Transverse colon (tissue), 4 donors: ENCODE measurements at regions not wholly inside any gene's neighbourhood (a gene's known extent, or its start where the extent isn't known, plus 50 kb on each side); places are given as distances from the start of the nearest gene placed in this dataset.

Experiments
- DNase-seq: peaks from one replicate; pipeline ENCODE4 v3.0.0-alpha.2; 2019
- H3K27ac ChIP-seq, 4 donors: fragments of 200-600 bp; sonication (generic); 2 replicates each; pipeline ENCODE4 v1.5.1; 2016 to 2018; ENCODE audit warnings: inconsistent platforms in 4 of 4
- H3K27me3 ChIP-seq: fragments of 200-600 bp; sonication (generic); 2 replicates; pipeline ENCODE4 v1.5.1; 2017; ENCODE audit warnings: inconsistent platforms
- H3K36me3 ChIP-seq, 4 donors: fragments of 200-600 bp; sonication (generic); 2 replicates each; pipeline ENCODE4 v1.5.1; 2017 to 2019; ENCODE audit warnings: inconsistent platforms in 4 of 4
- H3K4me1 ChIP-seq, 4 donors: fragments of 200-600 bp; sonication (generic); 2 replicates each; pipeline ENCODE4 v1.5.1; 2017 to 2020; ENCODE audit warnings: inconsistent platforms in 4 of 4
- H3K4me3 ChIP-seq, 4 donors: fragments of 200-600 bp; sonication (generic); 1 replicate in 1 of 4; 2 replicates in 3 of 4; pipeline versions ENCODE4 v1.5.1 to v1.6.1; 2017 to 2019; ENCODE audit warnings: inconsistent platforms in 4 of 4
- H3K9me3 ChIP-seq, 2 donors: fragments of 200-600 bp; sonication (generic); 2 replicates each; pipeline ENCODE4 v1.5.1; 2017 to 2019; ENCODE audit warnings: inconsistent platforms in 2 of 2
- CTCF ChIP-seq, 5 experiments: fragments of 200-600 bp in 3 of 5; fragments of 450-650 bp in 2 of 5; sonication (generic) in 3 of 5; IDR thresholded peaks; 1 replicate in 2 of 5; 2 replicates in 3 of 5; pipeline ENCODE4 v1.5.1; 2016 to 2017; ENCODE audit warnings: antibody characterized with exemption in 5 of 5, inconsistent platforms in 3 of 5, mild to moderate bottlenecking in 2 of 5, moderate library complexity in 1 of 5
- EP300 ChIP-seq: sonication (generic); formaldehyde crosslinking; IDR thresholded peaks from one replicate; pipeline ENCODE4 v1.6.1; 2017; ENCODE audit warnings: antibody characterized with exemption, low read depth
- POLR2A ChIP-seq: fragments of 450-650 bp; IDR thresholded peaks from one replicate; pipeline ENCODE4 v1.6.1; 2016; ENCODE audit warnings: antibody characterized with exemption, mild to moderate bottlenecking, moderate library complexity
- POLR2AphosphoS5 ChIP-seq, 3 donors: sonication (generic); formaldehyde crosslinking; IDR thresholded peaks; one replicate each; pipeline ENCODE4 v1.6.1; 2016; ENCODE audit warnings: antibody characterized with exemption in 3 of 3
- WGBS, 2 donors: methylation state at CpG; one replicate each; pipeline ENCODE4 v1.1.5; 2018; ENCODE audit warnings: low coverage in 1 of 2; 5-methylcytosine and 5-hydroxymethylcytosine counted together
- in situ Hi-C, 4 donors: fragments of 200-750 bp; cut with MboI; loops; one replicate each; pipeline versions ENCODE4 v1.15.0 to v1.15.1; 2017; ENCODE audit warnings: low sequenced_read_pairs in 3 of 4, low pct_ligation_motif_present in 1 of 4, low pct_unique_long_range_greater_than_20kb in 1 of 4
- intact Hi-C: fragments of 100-400 bp; cut with DNase I; formaldehyde crosslinking; loops from one replicate; pipeline ENCODE4 v1.15.1; 2023; ENCODE audit warnings: low total_unique reads

GRCh38 chr2:107585851-107586250 lies 240.8 kb upstream of the RGPD4 start:
- 81 to 97% methylated on average over 3 of the region's 3 CpGs for WGBS, 2 donors
- Histone ChIP-seq H3K4me3 (no peak overlapping the region), H3K9me3 (no peaks in the 10 kb centered on the region), H3K36me3 (no peaks in the 10 kb centered on the region), H3K27me3 (no peaks in the 10 kb centered on the region), H3K4me1 (no peaks in the 10 kb centered on the region), H3K27ac (no peak overlapping the region)
- no peak for TF ChIP-seq CTCF (IDR thresholded peaks at IDR 0.05)
- no peak for TF ChIP-seq POLR2A
- no peak for TF ChIP-seq EP300
- TF ChIP-seq POLR2AphosphoS5 (IDR thresholded peaks at IDR 0.05) = no peak
- DNase-seq = no peak
- intact Hi-C loops (no loop called here), in situ Hi-C loops (loop anchor here in 1 of 4 donors (25.0 kb wide), 1 partner anchor 949 kb away; no protein-coding TSS in a partner anchor)

- no peaks in the 10 kb centered on the region for H3K4me1 ChIP-seq
- H3K4me3 ChIP-seq = no peak overlapping the region
- H3K27me3 ChIP-seq = no peaks in the 10 kb centered on the region
- in situ Hi-C loops = loop anchor here in 1 of 4 donors (25.0 kb wide), 1 partner anchor 951 kb away; no protein-coding TSS in a partner anchor
- 75 to 91% methylated on average over 4 to 5 of the region's 5 CpGs for WGBS, 2 donors
- H3K36me3 ChIP-seq = no peaks in the 10 kb centered on the region
- TF ChIP-seq POLR2A (no peak), CTCF (IDR thresholded peaks at IDR 0.05) (no peak), EP300 (no peak), POLR2AphosphoS5 (IDR thresholded peaks at IDR 0.05) (no peak)
- H3K27ac ChIP-seq = no peak overlapping the region
- no peak for DNase-seq
- H3K9me3 ChIP-seq = no peaks in the 10 kb centered on the region
- intact Hi-C loops = no loop called here
These were observed 238.5 kb upstream of the RGPD4 start for GRCh38 chr2:107588181-107588580.

GRCh38 chr2:107589079-107589491 lies 237.6 kb upstream of the RGPD4 start:
- no peaks in the 10 kb centered on the region for H3K4me1 ChIP-seq
- H3K9me3 ChIP-seq = no peaks in the 10 kb centered on the region
- TF ChIP-seq CTCF (IDR thresholded peaks at IDR 0.05) (no peak), EP300 (no peak), POLR2A (no peak), POLR2AphosphoS5 (IDR thresholded peaks at IDR 0.05) (no peak)
- WGBS, 2 donors = 46 to 59% methylated on average over 3 of the region's 3 CpGs
- H3K27me3 ChIP-seq = no peaks in the 10 kb centered on the region
- no peaks in the 10 kb centered on the region for H3K36me3 ChIP-seq
- in situ Hi-C loops = loop anchor here in 1 of 4 donors (25.0 kb wide), 1 partner anchor 952 kb away; no protein-coding TSS in a partner anchor
- H3K4me3 ChIP-seq = no peak overlapping the region
- no peak for DNase-seq
- intact Hi-C loops = no loop called here
- H3K27ac ChIP-seq = no peak overlapping the region

GRCh38 chr2:107591561-107592279 lies 235.0 kb upstream of the RGPD4 start:
- no peak overlapping the region for H3K27ac ChIP-seq
- 17 to 46% methylated on average over 1 to 3 of the region's 3 CpGs for WGBS, 2 donors

More at GRCh38 chr2:107591561-107592279, 235.0 kb upstream of the RGPD4 start:
- intact Hi-C loops (no loop called here), in situ Hi-C loops (loop anchor here in 1 of 4 donors (25.0 kb wide), 1 partner anchor 954 kb away; no protein-coding TSS in a partner anchor)
- no peaks in the 10 kb centered on the region for H3K4me1 ChIP-seq
- no peaks in the 10 kb centered on the region for H3K27me3 ChIP-seq
- no peak for TF ChIP-seq EP300
- TF ChIP-seq POLR2A = no peak
- TF ChIP-seq CTCF (IDR thresholded peaks at IDR 0.05) = no peak
- TF ChIP-seq POLR2AphosphoS5 (IDR thresholded peaks at IDR 0.05) = no peak
- H3K9me3 ChIP-seq = no peaks in the 10 kb centered on the region
- H3K4me3 ChIP-seq = no peak overlapping the region
- no peaks in the 10 kb centered on the region for H3K36me3 ChIP-seq
- DNase-seq = no peak
